ENCODE measurements at regions not wholly inside any gene's neighbourhood (a gene's known extent, or its start where the extent isn't known, plus 50 kb on each side); places are given as distances from the start of the nearest gene placed in this dataset.

GRCh38 chr12:68458866-68459265 lies 126.7 kb upstream of the MDM1 start:
- H3K27ac ChIP-seq (replicated peaks), result no peak overlapping the region
- no peaks in the 10 kb centered on the region for H3K27me3 ChIP-seq (ENCODE audit: insufficient read depth, poor library complexity, severe bottlenecking)
- DNase-seq (ENCODE audit: low read depth in 1 of 2, low spot score in 1 of 2), result no peak
- TF ChIP-seq POLR2AphosphoS5 (IDR thresholded peaks at IDR 0.05; ENCODE audit: low read depth) (no peak), REST (IDR thresholded peaks at IDR 0.05; ENCODE audit: insufficient replicate concordance, low read depth) (no peak), SPI1 (IDR thresholded peaks at IDR 0.05; ENCODE audit: borderline replicate concordance, low read depth) (no peak), CTCF (IDR thresholded peaks at IDR 0.05; ENCODE audit: insufficient read depth, low read length) (no peak), GABPA (IDR thresholded peaks at IDR 0.05; ENCODE audit: low read depth) (no peak)
- no peak overlapping the region for H3K4me3 ChIP-seq (replicated peaks; ENCODE audit: insufficient read depth, low read length)

GRCh38 chr12:68460236-68460635 lies 128.1 kb upstream of the MDM1 start:
- TF ChIP-seq SPI1 (IDR thresholded peaks at IDR 0.05; ENCODE audit: borderline replicate concordance, low read depth) (no peak), POLR2AphosphoS5 (IDR thresholded peaks at IDR 0.05; ENCODE audit: low read depth) (no peak), REST (IDR thresholded peaks at IDR 0.05; ENCODE audit: insufficient replicate concordance, low read depth) (no peak), CTCF (IDR thresholded peaks at IDR 0.05; ENCODE audit: insufficient read depth, low read length) (no peak), GABPA (IDR thresholded peaks at IDR 0.05; ENCODE audit: low read depth) (no peak)
- no peaks in the 10 kb centered on the region for H3K27me3 ChIP-seq (ENCODE audit: insufficient read depth, poor library complexity, severe bottlenecking)
- DNase-seq (ENCODE audit: low read depth in 1 of 2, low spot score in 1 of 2), result no peak

GRCh38 chr12:68461645-68462044 lies 129.5 kb upstream of the MDM1 start:
- TF ChIP-seq CTCF (IDR thresholded peaks at IDR 0.05; ENCODE audit: insufficient read depth, low read length) (no peak), POLR2AphosphoS5 (IDR thresholded peaks at IDR 0.05; ENCODE audit: low read depth) (no peak)
- Histone ChIP-seq H3K4me3 (replicated peaks; ENCODE audit: insufficient read depth, low read length) (no peak overlapping the region), H3K27ac (replicated peaks) (no peak overlapping the region), H3K27me3 (ENCODE audit: insufficient read depth, poor library complexity, severe bottlenecking) (no peaks in the 10 kb centered on the region)
- no peak for DNase-seq (ENCODE audit: low read depth in 1 of 2, low spot score in 1 of 2)

More at GRCh38 chr12:68460236-68460635, 128.1 kb upstream of the MDM1 start:
- no peak overlapping the region for H3K27ac ChIP-seq (replicated peaks)
- no peak overlapping the region for H3K4me3 ChIP-seq (replicated peaks; ENCODE audit: insufficient read depth, low read length)

GRCh38 chr12:68462803-68463202 lies 130.6 kb upstream of the MDM1 start:
- no peak for DNase-seq (ENCODE audit: low read depth in 1 of 2, low spot score in 1 of 2)

More at GRCh38 chr12:68462803-68463202, 130.6 kb upstream of the MDM1 start:
- H3K27me3 ChIP-seq (ENCODE audit: insufficient read depth, poor library complexity, severe bottlenecking), result no peaks in the 10 kb centered on the region
- H3K27ac ChIP-seq (replicated peaks), result no peak overlapping the region
- no peak for TF ChIP-seq GABPA (IDR thresholded peaks at IDR 0.05; ENCODE audit: low read depth)
- TF ChIP-seq SPI1 (IDR thresholded peaks at IDR 0.05; ENCODE audit: borderline replicate concordance, low read depth), result no peak
- TF ChIP-seq POLR2AphosphoS5 (IDR thresholded peaks at IDR 0.05; ENCODE audit: low read depth), result no peak
- no peak for TF ChIP-seq REST (IDR thresholded peaks at IDR 0.05; ENCODE audit: insufficient replicate concordance, low read depth)
- TF ChIP-seq CTCF (IDR thresholded peaks at IDR 0.05; ENCODE audit: insufficient read depth, low read length), result no peak
- no peak overlapping the region for H3K4me3 ChIP-seq (replicated peaks; ENCODE audit: insufficient read depth, low read length)
